K562 (cell line): ENCODE measurements at regions not wholly inside any gene's neighbourhood (a gene's known extent, or its start where the extent isn't known, plus 50 kb on each side); places are given as distances from the start of the nearest gene placed in this dataset.

Experiments
- BCOR ChIP-seq: fragments of 450-650 bp; IDR thresholded peaks from 2 replicates; pipeline ENCODE4 v1.6.1; 2016
- CTCF ChIP-seq, 3 experiments: IDR thresholded peaks in 2 of 3; conservative IDR thresholded peaks in 1 of 3; 2 replicates each; pipeline ENCODE4 v1.5.1; 2011 to 2012; ENCODE audit warnings: low read length in 3 of 3, mild to moderate bottlenecking in 3 of 3, control low read depth in 2 of 3, improper control_type of control experiment in 1 of 3, inconsistent platforms in 1 of 3, low read depth in 1 of 3, mixed read lengths in 1 of 3, moderate library complexity in 1 of 3; ENCODE audit not compliant: insufficient read depth in 2 of 3
- GTF2F1 ChIP-seq: IDR thresholded peaks from 2 replicates; pipeline ENCODE4 v1.6.1; 2011; ENCODE audit warnings: low read depth, low read length, improper control_type of control experiment
- GTF3C2 ChIP-seq: IDR thresholded peaks from 3 replicates; pipeline ENCODE4 v1.6.1; 2011; ENCODE audit warnings: borderline replicate concordance, mild to moderate bottlenecking, moderate library complexity; ENCODE audit not compliant: insufficient read length; ENCODE audit errors: extremely low read depth
- HDAC6 ChIP-seq: IDR thresholded peaks from 2 replicates; pipeline ENCODE4 v1.6.1; 2012; ENCODE audit warnings: low read depth, mild to moderate bottlenecking, control low read depth, inconsistent platforms, low read length, moderate library complexity
- LEF1 ChIP-seq: fragments of 450-650 bp; IDR thresholded peaks from 2 replicates; pipeline ENCODE4 v1.6.1; 2016; ENCODE audit warnings: mild to moderate bottlenecking
- MAZ ChIP-seq, 2 experiments: fragments of 450-650 bp in 1 of 2; sonication (generic) in 1 of 2; formaldehyde crosslinking; IDR thresholded peaks in 1 of 2; conservative IDR thresholded peaks in 1 of 2; 2 replicates each; pipeline versions ENCODE4 v1.4.0 to v1.5.0; 2020; ENCODE audit warnings: mild to moderate bottlenecking in 1 of 2, missing genetic modification reagents in 1 of 2
- POLR2A ChIP-seq: fragments of 450-650 bp; conservative IDR thresholded peaks from 2 replicates; pipeline ENCODE4 v1.6.1; 2016
- TF ChIP-seq, protein P1 (sequence below): fragments of 150-350 bp; IDR thresholded peaks from 2 replicates; pipeline ENCODE4 v1.6.1; 2014; ENCODE audit warnings: low read depth, mild to moderate bottlenecking, low read length, borderline replicate concordance
- TF ChIP-seq, protein P2 (sequence below): fragments of 250-450 bp; sonication (Bioruptor Pico); IDR thresholded peaks from 2 replicates; pipeline ENCODE4 v1.4.0; 2020; ENCODE audit warnings: mild to moderate bottlenecking, moderate library complexity

GRCh38 chr18:14025306-14025940, 106.8 kb downstream of the ZNF519 start:
- no peak for TF ChIP-seq CTCF (IDR thresholded peaks at IDR 0.05 in 2 of 3, conservative IDR thresholded peaks at IDR 0.05 in 1 of 3; ENCODE audit: insufficient read depth in 2 of 3, low read depth in 1 of 3, low read length in 3 of 3)
- TF ChIP-seq, protein P1, sequence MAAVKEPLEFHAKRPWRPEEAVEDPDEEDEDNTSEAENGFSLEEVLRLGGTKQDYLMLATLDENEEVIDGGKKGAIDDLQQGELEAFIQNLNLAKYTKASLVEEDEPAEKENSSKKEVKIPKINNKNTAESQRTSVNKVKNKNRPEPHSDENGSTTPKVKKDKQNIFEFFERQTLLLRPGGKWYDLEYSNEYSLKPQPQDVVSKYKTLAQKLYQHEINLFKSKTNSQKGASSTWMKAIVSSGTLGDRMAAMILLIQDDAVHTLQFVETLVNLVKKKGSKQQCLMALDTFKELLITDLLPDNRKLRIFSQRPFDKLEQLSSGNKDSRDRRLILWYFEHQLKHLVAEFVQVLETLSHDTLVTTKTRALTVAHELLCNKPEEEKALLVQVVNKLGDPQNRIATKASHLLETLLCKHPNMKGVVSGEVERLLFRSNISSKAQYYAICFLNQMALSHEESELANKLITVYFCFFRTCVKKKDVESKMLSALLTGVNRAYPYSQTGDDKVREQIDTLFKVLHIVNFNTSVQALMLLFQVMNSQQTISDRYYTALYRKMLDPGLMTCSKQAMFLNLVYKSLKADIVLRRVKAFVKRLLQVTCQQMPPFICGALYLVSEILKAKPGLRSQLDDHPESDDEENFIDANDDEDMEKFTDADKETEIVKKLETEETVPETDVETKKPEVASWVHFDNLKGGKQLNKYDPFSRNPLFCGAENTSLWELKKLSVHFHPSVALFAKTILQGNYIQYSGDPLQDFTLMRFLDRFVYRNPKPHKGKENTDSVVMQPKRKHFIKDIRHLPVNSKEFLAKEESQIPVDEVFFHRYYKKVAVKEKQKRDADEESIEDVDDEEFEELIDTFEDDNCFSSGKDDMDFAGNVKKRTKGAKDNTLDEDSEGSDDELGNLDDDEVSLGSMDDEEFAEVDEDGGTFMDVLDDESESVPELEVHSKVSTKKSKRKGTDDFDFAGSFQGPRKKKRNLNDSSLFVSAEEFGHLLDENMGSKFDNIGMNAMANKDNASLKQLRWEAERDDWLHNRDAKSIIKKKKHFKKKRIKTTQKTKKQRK, result no peak
- TF ChIP-seq, protein P2, sequence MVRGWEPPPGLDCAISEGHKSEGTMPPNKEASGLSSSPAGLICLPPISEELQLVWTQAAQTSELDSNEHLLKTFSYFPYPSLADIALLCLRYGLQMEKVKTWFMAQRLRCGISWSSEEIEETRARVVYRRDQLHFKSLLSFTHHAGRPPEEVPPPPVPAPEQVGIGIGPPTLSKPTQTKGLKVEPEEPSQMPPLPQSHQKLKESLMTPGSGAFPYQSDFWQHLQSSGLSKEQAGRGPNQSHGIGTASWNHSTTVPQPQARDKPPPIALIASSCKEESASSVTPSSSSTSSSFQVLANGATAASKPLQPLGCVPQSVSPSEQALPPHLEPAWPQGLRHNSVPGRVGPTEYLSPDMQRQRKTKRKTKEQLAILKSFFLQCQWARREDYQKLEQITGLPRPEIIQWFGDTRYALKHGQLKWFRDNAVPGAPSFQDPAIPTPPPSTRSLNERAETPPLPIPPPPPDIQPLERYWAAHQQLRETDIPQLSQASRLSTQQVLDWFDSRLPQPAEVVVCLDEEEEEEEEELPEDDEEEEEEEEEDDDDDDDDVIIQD (CRISPR knock-in tag), result no peak
- no peak for TF ChIP-seq BCOR
- no peak for TF ChIP-seq MAZ (CRISPR knock-in tag; conservative IDR thresholded peaks at IDR 0.05 in 1 of 2, IDR thresholded peaks at IDR 0.05 in 1 of 2)
- TF ChIP-seq LEF1, result no peak
- TF ChIP-seq GTF2F1, result no peak
- TF ChIP-seq GTF3C2, result no peak
- no peak for TF ChIP-seq HDAC6
- TF ChIP-seq POLR2A, result no peak
